Activated CD8-positive, alpha-beta T cell treated with anti-CD3 and anti-CD28 coated beads for 36 hours (primary cell): ENCODE measurements at regions not wholly inside any gene's neighbourhood (a gene's known extent, or its start where the extent isn't known, plus 50 kb on each side); places are given as distances from the start of the nearest gene placed in this dataset.

Experiments
- ATAC-seq: fragments of 200-7000 bp; cut with Tn5 transposase; one replicate; pipeline ENCODE4 v1.10.0; 2021; ENCODE audit warnings: mild to moderate bottlenecking, moderate library complexity
- CTCF ChIA-PET: fragments of 350-600 bp; sonication (Branson Sonifier 250); formaldehyde crosslinking; loops from one replicate; lab custom pipeline; 2021; ENCODE audit warnings: antibody characterized with exemption; lab: Charles Lee
- POLR2A ChIA-PET: fragments of 350-600 bp; sonication (Branson Sonifier 250); formaldehyde crosslinking; loops from one replicate; lab custom pipeline; 2021; ENCODE audit warnings: antibody characterized with exemption; lab: Charles Lee
- DNase-seq: peaks from one replicate; pipeline ENCODE4 v3.0.0-alpha.2; 2020
- H3K27ac Mint-ChIP-seq: one replicate; pipeline ENCODE4 v1.8.0; 2021; ENCODE audit warnings: mild to moderate bottlenecking, mixed read lengths
- H3K27me3 Mint-ChIP-seq: one replicate; pipeline ENCODE4 v1.8.0; 2021; ENCODE audit warnings: mixed read lengths
- H3K36me3 Mint-ChIP-seq: one replicate; pipeline ENCODE4 v1.8.0; 2021; ENCODE audit warnings: low read depth, mixed read lengths
- H3K4me1 Mint-ChIP-seq: one replicate; pipeline ENCODE4 v1.8.0; 2021; ENCODE audit warnings: low read depth, mixed read lengths
- H3K4me3 Mint-ChIP-seq: one replicate; pipeline ENCODE4 v1.8.0; 2021; ENCODE audit warnings: mild to moderate bottlenecking, moderate library complexity, mixed read lengths
- H3K9me3 Mint-ChIP-seq: one replicate; pipeline ENCODE4 v1.8.0; 2021; ENCODE audit warnings: mixed read lengths
- intact Hi-C: fragments of 100-400 bp; cut with micrococcal nuclease; formaldehyde crosslinking; loops from one replicate; pipeline ENCODE4 v1.10.0; 2022
- TF ChIP-seq, protein P1 (sequence below): fragments of 200-600 bp; IDR thresholded peaks from one replicate; pipeline ENCODE4 v1.8.0; 2022; ENCODE audit warnings: antibody characterized with exemption, mild to moderate bottlenecking

DNA sequence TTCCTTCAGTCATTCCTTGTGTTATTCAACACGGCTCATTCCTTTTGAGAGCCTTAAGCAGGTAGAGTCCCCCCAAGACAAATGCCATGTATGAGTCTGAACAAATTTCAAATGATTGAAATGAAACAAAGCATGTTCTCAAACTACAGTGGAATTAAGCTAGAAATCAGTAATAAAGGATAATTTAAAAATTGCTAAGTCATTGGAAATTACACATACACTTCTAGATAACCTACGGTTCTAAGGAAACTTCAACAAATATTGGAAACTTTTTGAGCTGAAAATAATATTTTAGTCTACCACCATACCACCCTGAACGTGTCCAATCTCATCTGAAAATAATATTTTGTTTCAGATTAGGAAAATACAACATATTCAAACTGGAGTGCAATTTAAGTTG lies 71.8 kb upstream of the UGP2 start:
- Mint-ChIP-seq H3K27me3 (no peaks in the 10 kb centered on the region), H3K27ac (no peak overlapping the region), H3K4me1 (no peaks in the 10 kb centered on the region), H3K36me3 (peaks cover 2% of the 10 kb centered on the region), H3K9me3 (peaks cover 7% of the 10 kb centered on the region), H3K4me3 (no peak overlapping the region)
- TF ChIP-seq, protein P1, sequence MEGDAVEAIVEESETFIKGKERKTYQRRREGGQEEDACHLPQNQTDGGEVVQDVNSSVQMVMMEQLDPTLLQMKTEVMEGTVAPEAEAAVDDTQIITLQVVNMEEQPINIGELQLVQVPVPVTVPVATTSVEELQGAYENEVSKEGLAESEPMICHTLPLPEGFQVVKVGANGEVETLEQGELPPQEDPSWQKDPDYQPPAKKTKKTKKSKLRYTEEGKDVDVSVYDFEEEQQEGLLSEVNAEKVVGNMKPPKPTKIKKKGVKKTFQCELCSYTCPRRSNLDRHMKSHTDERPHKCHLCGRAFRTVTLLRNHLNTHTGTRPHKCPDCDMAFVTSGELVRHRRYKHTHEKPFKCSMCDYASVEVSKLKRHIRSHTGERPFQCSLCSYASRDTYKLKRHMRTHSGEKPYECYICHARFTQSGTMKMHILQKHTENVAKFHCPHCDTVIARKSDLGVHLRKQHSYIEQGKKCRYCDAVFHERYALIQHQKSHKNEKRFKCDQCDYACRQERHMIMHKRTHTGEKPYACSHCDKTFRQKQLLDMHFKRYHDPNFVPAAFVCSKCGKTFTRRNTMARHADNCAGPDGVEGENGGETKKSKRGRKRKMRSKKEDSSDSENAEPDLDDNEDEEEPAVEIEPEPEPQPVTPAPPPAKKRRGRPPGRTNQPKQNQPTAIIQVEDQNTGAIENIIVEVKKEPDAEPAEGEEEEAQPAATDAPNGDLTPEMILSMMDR = no peak
- CTCF ChIA-PET = no interaction called here
- DNase-seq (no peak), ATAC-seq (no peak)
- intact Hi-C loops = no loop called here
- POLR2A ChIA-PET = no interaction called here

DNA sequence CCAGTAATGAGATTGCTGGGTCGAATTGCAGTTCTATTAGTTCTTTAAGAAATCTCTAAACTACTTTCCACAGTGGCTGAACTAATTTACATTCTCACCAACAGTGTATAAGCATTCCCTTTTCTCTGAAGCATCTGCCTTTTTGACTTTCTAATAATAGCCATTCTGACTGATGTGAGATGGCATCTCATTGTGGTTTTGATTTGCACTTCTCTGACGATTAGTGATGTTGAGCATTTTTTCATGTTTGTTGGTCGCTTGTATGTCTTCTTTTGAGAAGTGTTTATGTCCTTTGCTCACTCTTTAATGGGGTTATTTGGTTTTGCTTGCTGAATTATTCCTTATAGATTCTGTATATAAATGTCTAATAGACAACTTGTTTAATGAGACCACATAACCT lies 69.6 kb upstream of the UGP2 start:
- Mint-ChIP-seq H3K9me3 (peaks cover 4% of the 10 kb centered on the region), H3K27me3 (no peaks in the 10 kb centered on the region), H3K36me3 (no peaks in the 10 kb centered on the region), H3K4me1 (no peaks in the 10 kb centered on the region), H3K4me3 (no peak overlapping the region), H3K27ac (no peak overlapping the region)
- ChIA-PET CTCF (no interaction called here), POLR2A (no interaction called here)
- ATAC-seq (no peak), DNase-seq (no peak)
- TF ChIP-seq, protein P1 = no peak
- intact Hi-C loops = no loop called here

DNA sequence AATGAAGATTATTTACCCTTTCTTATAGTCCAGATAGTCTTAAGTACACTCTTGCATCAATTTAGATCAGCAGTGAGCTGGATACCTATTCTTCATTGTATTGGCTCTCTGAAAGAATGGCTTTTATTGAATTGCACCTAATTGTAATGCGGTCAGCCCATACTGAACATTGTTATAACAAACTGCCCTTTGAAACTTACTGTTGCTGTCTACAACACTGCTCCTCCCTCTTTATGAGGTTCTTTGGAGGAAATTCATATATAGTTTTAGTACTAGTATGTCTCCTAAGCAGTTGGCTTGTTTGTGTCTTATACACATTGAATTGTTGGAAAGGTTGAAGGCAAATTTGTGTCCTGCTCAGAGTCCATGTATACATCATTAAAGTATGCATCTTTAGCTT lies 66.5 kb upstream of the UGP2 start:
- ChIA-PET POLR2A (no interaction called here), CTCF (no interaction called here)
- intact Hi-C loops = no loop called here
- TF ChIP-seq, protein P1 = no peak
- Mint-ChIP-seq H3K9me3 (no peaks in the 10 kb centered on the region), H3K4me1 (no peaks in the 10 kb centered on the region), H3K36me3 (no peaks in the 10 kb centered on the region), H3K27ac (no peak overlapping the region), H3K27me3 (no peaks in the 10 kb centered on the region), H3K4me3 (no peak overlapping the region)
- no peak for DNase-seq
- no peak for ATAC-seq

DNA sequence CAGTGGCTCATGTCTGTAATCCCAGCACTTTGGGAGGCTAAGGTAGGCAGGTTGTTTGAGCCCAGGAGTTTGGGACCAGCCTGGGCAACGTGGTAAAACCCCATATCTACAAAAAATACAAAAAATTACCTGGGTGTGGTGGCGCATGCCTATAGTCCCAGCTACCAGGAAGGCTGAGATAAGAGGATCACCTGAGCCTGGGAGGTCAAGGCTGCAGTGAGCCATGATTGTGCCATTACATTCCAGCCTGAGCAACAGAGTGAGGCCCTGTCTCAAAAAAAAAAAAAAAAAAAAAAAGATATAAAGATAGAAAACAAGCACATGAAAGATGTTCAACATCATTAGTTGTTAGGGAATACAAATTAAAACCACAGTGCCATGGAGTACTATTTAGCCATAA lies 65.3 kb upstream of the UGP2 start:
- no peaks in the 10 kb centered on the region for H3K4me1 Mint-ChIP-seq
- ChIA-PET POLR2A (no interaction called here), CTCF (no interaction called here)
- no peak overlapping the region for H3K27ac Mint-ChIP-seq
- TF ChIP-seq, protein P1 = no peak
- H3K36me3 Mint-ChIP-seq = no peaks in the 10 kb centered on the region
- ATAC-seq (no peak), DNase-seq (no peak)
- H3K27me3 Mint-ChIP-seq = no peaks in the 10 kb centered on the region
- no peak overlapping the region for H3K4me3 Mint-ChIP-seq
- intact Hi-C loops = no loop called here
- H3K9me3 Mint-ChIP-seq = no peaks in the 10 kb centered on the region

GRCh38 chr2:63777816-63778215 lies 63.9 kb upstream of the UGP2 start:
- no peak overlapping the region for H3K4me3 Mint-ChIP-seq
- DNase-seq (no peak), ATAC-seq (no peak)
- H3K4me1 Mint-ChIP-seq = no peaks in the 10 kb centered on the region
- no peaks in the 10 kb centered on the region for H3K27me3 Mint-ChIP-seq
- CTCF ChIA-PET = no interaction called here
- intact Hi-C loops = no loop called here
- TF ChIP-seq, protein P1 = no peak
- H3K36me3 Mint-ChIP-seq = no peaks in the 10 kb centered on the region
- H3K27ac Mint-ChIP-seq = no peak overlapping the region
- H3K9me3 Mint-ChIP-seq = no peaks in the 10 kb centered on the region
- POLR2A ChIA-PET = interaction anchor here (0.8 kb wide), 2 partner anchors 41 to 100 kb away, joined by 3 read pairs; no protein-coding TSS in a partner anchor
